Ectodermal cell (in vitro differentiated cells): ENCODE measurements at regions not wholly inside any gene's neighbourhood (a gene's known extent, or its start where the extent isn't known, plus 50 kb on each side); places are given as distances from the start of the nearest gene placed in this dataset.
"Not testable (repeated sequence)": the region's sequence is repeated elsewhere in the genome, so short reads cannot be mapped to it uniquely, and the experiment has no call there.

Experiments
- H3K27ac ChIP-seq: 2 replicates; pipeline ENCODE4 v1.7.0; 2013; ENCODE audit warnings: mild to moderate bottlenecking, low read depth, low read length; ENCODE audit not compliant: insufficient read depth, poor library complexity, severe bottlenecking
- H3K27me3 ChIP-seq: 2 replicates; pipeline ENCODE4 v1.7.0; 2013; ENCODE audit warnings: mild to moderate bottlenecking, low read length; ENCODE audit not compliant: insufficient read depth, control insufficient read depth, poor library complexity, severe bottlenecking
- H3K36me3 ChIP-seq: one replicate; pipeline ENCODE4 v1.7.0; 2013; ENCODE audit warnings: low read length; ENCODE audit not compliant: control insufficient read depth, insufficient read depth
- H3K4me1 ChIP-seq: one replicate; pipeline ENCODE4 v1.7.0; 2013; ENCODE audit warnings: low read length; ENCODE audit not compliant: control insufficient read depth, insufficient read depth
- H3K4me3 ChIP-seq: 2 replicates; pipeline ENCODE4 v1.7.0; 2013; ENCODE audit warnings: low read depth, low read length, control low read depth; ENCODE audit not compliant: insufficient read depth
- H3K9me3 ChIP-seq: 2 replicates; pipeline ENCODE4 v1.7.0; 2013; ENCODE audit warnings: mild to moderate bottlenecking, low read length, moderate library complexity; ENCODE audit not compliant: control insufficient read depth
- WGBS, 2 experiments: methylation state at CpG; one replicate each; pipeline ENCODE4 v1.1.7; 2013; ENCODE audit warnings: missing lambda C conversion rate in 2 of 2; 5-methylcytosine and 5-hydroxymethylcytosine counted together

GRCh38 chr6:58332108-58332507, 1014.7 kb downstream of the PRIM2 start:
- H3K27ac ChIP-seq, H3K27me3 ChIP-seq, H3K9me3 ChIP-seq, H3K4me1 ChIP-seq, H3K36me3 ChIP-seq, H3K4me3 ChIP-seq: not testable (repeated sequence)

DNA sequence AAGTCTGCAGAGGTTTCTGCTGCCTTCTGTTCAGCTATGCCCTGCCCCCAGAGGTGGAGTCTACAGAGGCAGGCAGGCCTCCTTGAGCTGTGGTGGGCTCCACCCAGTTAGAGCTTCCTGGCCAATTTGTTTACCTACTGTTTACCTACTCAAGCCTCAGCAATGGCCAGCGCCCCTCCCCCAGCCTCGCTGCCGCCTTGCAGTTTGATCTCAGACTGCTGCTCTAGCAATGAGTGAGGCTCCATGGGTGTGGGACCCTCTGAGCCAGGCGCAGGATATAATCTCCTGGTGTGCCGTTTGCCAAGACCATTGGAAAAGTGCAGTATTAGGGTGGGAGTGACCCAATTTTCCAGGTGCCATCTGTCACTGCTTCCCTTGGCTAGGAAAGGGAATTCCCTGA, 1024.9 kb downstream of the PRIM2 start:
- H3K36me3 ChIP-seq, H3K27me3 ChIP-seq, H3K4me1 ChIP-seq, H3K27ac ChIP-seq, H3K9me3 ChIP-seq, H3K4me3 ChIP-seq: not testable (repeated sequence)
- WGBS, 2 experiments: 78 to 80% methylated on average over 5 of the region's 5 CpGs

DNA sequence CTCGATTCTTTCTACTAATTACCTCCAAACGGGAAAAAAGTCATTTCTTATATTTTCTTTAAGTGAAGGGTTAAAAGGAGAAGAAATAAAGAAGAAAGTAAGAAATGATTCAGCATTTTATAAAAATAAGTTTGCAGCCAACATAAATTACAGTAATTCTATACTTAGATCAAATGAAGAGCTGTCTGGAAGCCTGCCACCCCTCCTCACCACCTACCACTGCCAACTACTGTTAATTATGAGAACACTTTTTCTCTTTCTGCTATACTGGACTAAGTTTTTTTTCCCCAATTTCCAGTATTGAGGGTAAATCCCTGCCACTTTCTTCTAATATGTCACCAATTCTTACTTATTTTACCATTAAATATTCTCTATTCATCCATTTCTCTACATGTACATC, 1030.1 kb downstream of the PRIM2 start:
- H3K4me3 ChIP-seq, H3K36me3 ChIP-seq, H3K4me1 ChIP-seq, H3K27ac ChIP-seq, H3K9me3 ChIP-seq, H3K27me3 ChIP-seq: not testable (repeated sequence)
- no CpG with 5 or more reads among the region's 2 CpGs for WGBS, 2 experiments

DNA sequence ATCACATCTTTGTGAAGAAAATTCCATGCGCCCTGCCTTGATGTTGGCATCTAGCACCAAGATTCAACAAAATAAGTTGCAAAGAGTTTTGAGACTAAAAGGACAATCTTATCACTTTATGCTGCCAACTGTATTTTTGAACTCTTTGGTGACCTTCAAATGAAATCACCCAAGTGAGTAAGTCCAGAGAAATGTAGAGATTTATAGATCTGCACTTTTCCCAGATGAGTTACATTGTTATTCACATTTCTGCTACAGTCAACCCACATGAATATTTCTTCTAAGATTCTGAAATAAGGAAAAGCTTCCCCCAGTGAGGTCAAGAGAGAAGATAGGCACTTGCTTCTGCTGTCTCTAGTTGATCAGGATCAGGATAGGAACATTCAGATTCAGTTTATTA, 1034.2 kb downstream of the PRIM2 start:
- not testable (repeated sequence) for H3K9me3 ChIP-seq, H3K27ac ChIP-seq, H3K27me3 ChIP-seq, H3K4me1 ChIP-seq, H3K4me3 ChIP-seq, H3K36me3 ChIP-seq
- WGBS, 2 experiments: 68 to 92% methylated on average over 1 of the region's 1 CpG

GRCh38 chr6:58358452-58358851, 1041.0 kb downstream of the PRIM2 start:
- not testable (repeated sequence) for H3K4me1 ChIP-seq, H3K27me3 ChIP-seq, H3K36me3 ChIP-seq, H3K27ac ChIP-seq, H3K9me3 ChIP-seq, H3K4me3 ChIP-seq
- 33 to 37% methylated on average over 1 of the region's 1 CpG for WGBS, 2 experiments

DNA sequence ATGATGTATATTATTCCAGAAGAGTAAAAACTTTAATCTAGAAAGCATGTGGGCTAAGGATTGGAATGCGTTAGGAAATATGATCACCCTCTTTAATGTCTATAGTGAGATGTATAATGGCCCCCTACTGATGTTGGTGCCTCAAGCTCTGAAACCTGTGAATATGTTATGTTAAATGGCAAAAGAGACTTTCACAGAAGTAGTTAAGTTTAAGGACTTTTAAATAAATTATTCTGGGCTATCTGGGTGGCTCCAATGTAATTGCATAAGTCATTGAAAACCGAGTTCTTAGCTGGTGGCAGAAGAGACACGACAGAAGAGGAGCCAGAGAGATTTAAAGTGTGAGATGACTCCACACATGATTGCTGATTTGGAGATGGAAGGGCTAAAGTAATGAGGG, 1048.4 kb downstream of the PRIM2 start:
- H3K4me3 ChIP-seq, H3K4me1 ChIP-seq, H3K27me3 ChIP-seq, H3K27ac ChIP-seq, H3K9me3 ChIP-seq, H3K36me3 ChIP-seq: not testable (repeated sequence)
- 64 to 65% methylated on average over 3 of the region's 3 CpGs for WGBS, 2 experiments

- not testable (repeated sequence) for H3K4me1 ChIP-seq, H3K4me3 ChIP-seq, H3K27ac ChIP-seq, H3K36me3 ChIP-seq, H3K27me3 ChIP-seq
- WGBS, 2 experiments: 58 to 82% methylated on average over 2 of the region's 2 CpGs
- H3K9me3 ChIP-seq: peaks cover 10% of the 10 kb centered on the region
Observed at GRCh38 chr6:58406659-58407058, 1089.2 kb downstream of the PRIM2 start.

DNA sequence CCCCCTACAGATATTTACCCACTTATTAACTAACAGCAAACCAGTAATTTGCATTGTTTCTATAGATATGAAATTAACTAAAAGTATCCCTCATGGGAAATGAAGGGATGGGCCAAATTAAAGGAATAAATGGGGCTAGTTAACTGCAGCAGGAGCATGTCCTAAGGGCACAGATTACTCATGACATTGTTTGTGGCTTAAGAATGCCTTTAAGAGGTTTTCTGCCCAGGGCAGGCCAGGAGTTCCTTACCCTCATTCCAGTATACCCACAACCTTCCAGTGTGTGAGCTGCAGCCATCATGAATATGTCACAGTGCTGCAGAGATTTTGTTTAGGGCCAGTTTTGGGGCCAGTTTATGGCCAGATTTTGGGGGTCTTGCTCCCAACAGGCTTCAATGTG, 1101.9 kb downstream of the PRIM2 start:
- Histone ChIP-seq H3K27me3 (no peaks in the 10 kb centered on the region), H3K27ac (no peak overlapping the region), H3K36me3 (no peaks in the 10 kb centered on the region), H3K4me1 (no peaks in the 10 kb centered on the region), H3K9me3 (peaks cover 12% of the 10 kb centered on the region), H3K4me3 (no peak overlapping the region)
